ENCODE measurements at regions not wholly inside any gene's neighbourhood (a gene's known extent, or its start where the extent isn't known, plus 50 kb on each side); places are given as distances from the start of the nearest gene placed in this dataset.
"Not testable (repeated sequence)": the region's sequence is repeated elsewhere in the genome, so short reads cannot be mapped to it uniquely, and the experiment has no call there.

GRCh38 chr5:163162645-163163044, 274.8 kb upstream of the CCNG1 start:
- POLR2A ChIA-PET: no interaction called here
- DNase-seq (ENCODE audit: extremely low spot score): no peak
- TF ChIP-seq ZNF384 (IDR thresholded peaks at IDR 0.05): no peak
- CTCF ChIA-PET: no interaction called here

- CTCF ChIA-PET: no interaction called here
- TF ChIP-seq FOXM1 (IDR thresholded peaks at IDR 0.05; ENCODE audit: borderline replicate concordance) (no peak), LEF1 (IDR thresholded peaks at IDR 0.05; ENCODE audit: borderline replicate concordance) (no peak), BHLHE40 (IDR thresholded peaks at IDR 0.05; ENCODE audit: borderline replicate concordance) (no peak), FOXK2 (IDR thresholded peaks at IDR 0.05) (no peak), NFRKB (IDR thresholded peaks at IDR 0.05) (no peak), TARDBP (IDR thresholded peaks at IDR 0.05) (no peak), ELF4 (IDR thresholded peaks at IDR 0.05) (no peak), ARNT (IDR thresholded peaks at IDR 0.05) (no peak), ZNF384 (IDR thresholded peaks at IDR 0.05) (no peak), PKNOX1 (IDR thresholded peaks at IDR 0.05) (no peak), HDGF (IDR thresholded peaks at IDR 0.05; ENCODE audit: borderline replicate concordance) (no peak), SUZ12 (IDR thresholded peaks at IDR 0.05) (no peak)
- DNase-seq (ENCODE audit: extremely low spot score): no peak
- POLR2A ChIA-PET: no interaction called here
Observed at GRCh38 chr5:163163858-163164257, 273.5 kb upstream of the CCNG1 start.

DNA sequence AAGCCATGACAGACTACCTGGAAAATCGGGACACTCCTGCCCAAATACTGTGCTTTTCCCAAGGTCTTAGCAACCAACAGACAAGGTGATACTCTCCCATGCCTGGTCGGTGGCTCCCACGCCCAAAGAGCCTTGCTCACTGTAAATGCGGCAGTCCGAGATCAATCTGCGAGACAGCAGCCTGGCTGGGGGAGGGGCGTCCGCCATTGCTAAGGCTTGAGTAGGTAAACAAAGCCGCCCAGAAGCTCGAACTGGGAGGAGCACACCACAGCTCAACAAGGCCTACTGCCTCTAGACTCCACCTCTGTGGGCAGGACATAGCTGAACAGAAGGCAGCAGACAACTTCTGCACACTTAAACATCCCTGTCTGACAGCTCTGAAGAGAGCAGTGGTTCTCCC, 272.1 kb upstream of the CCNG1 start:
- TF ChIP-seq LEF1 (IDR thresholded peaks at IDR 0.05; ENCODE audit: borderline replicate concordance) (no peak), HDGF (IDR thresholded peaks at IDR 0.05; ENCODE audit: borderline replicate concordance) (no peak), L3MBTL2 (conservative IDR thresholded peaks at IDR 0.05) (no peak), PKNOX1 (IDR thresholded peaks at IDR 0.05) (no peak), BHLHE40 (IDR thresholded peaks at IDR 0.05; ENCODE audit: borderline replicate concordance) (no peak), SUZ12 (IDR thresholded peaks at IDR 0.05) (no peak), TARDBP (IDR thresholded peaks at IDR 0.05) (no peak)
- no peak for DNase-seq (ENCODE audit: extremely low spot score)
- ChIA-PET POLR2A (no interaction called here), CTCF (no interaction called here)

GRCh38 chr5:163170161-163170560, 267.2 kb upstream of the CCNG1 start:
- CTCF ChIA-PET; DNase-seq (ENCODE audit: extremely low spot score); POLR2A ChIA-PET: not testable (repeated sequence)

DNA sequence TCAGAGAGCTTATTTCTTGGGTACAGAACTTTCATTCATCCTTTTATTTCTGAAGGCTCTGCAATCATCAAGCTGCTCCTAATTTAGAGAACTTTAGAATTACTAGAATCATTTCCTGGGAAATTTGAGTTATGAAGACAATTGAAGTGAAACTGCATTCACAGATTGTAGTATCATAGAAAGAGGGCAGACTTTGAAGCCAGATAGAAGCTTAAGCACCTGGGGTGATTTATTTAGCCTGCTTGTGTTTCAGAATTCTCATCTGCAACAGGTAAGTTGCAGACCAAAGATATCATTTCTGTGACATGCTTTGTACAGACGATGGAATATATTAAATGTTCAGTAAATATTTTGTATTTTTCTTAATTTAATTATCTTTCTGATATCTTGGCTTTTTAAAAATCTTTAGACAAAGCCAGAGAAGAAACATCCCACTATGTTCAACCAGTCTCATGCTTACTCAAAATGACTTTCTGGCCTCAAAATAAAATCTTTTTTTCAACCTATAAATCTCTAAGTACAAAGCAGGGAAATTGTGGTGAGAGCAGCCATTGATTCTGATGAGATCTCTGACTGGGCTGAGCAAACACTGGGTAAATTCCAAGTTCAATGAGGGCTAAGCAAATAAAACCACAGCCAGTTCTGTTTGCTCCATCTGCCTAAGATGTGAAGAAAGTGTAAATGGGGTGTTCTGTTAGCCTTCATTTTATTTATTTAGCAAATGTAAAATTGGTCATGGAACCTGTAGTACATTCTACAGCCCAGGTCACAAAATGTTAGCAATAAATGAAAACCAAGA, 264.7 kb upstream of the CCNG1 start:
- no peak for DNase-seq (ENCODE audit: extremely low spot score)
- ChIA-PET CTCF (no interaction called here), POLR2A (no interaction called here)
- TF ChIP-seq FOXK2 (IDR thresholded peaks at IDR 0.05) (no peak), ELF4 (IDR thresholded peaks at IDR 0.05) (no peak), FOXM1 (IDR thresholded peaks at IDR 0.05; ENCODE audit: borderline replicate concordance) (no peak)

GRCh38 chr5:163177971-163178370, 259.4 kb upstream of the CCNG1 start:
- CTCF ChIA-PET: no interaction called here
- DNase-seq (ENCODE audit: extremely low spot score): no peak
- POLR2A ChIA-PET: no interaction called here
- TF ChIP-seq FOXK2 (IDR thresholded peaks at IDR 0.05) (no peak), ZNF384 (IDR thresholded peaks at IDR 0.05) (no peak), SUZ12 (IDR thresholded peaks at IDR 0.05) (no peak), L3MBTL2 (conservative IDR thresholded peaks at IDR 0.05) (no peak), FOXM1 (IDR thresholded peaks at IDR 0.05; ENCODE audit: borderline replicate concordance) (no peak), ARNT (IDR thresholded peaks at IDR 0.05) (no peak), TARDBP (IDR thresholded peaks at IDR 0.05) (no peak), PKNOX1 (IDR thresholded peaks at IDR 0.05) (no peak), LEF1 (IDR thresholded peaks at IDR 0.05; ENCODE audit: borderline replicate concordance) (no peak), NFRKB (IDR thresholded peaks at IDR 0.05) (no peak), FOXA1 (IDR thresholded peaks at IDR 0.05) (no peak)

DNA sequence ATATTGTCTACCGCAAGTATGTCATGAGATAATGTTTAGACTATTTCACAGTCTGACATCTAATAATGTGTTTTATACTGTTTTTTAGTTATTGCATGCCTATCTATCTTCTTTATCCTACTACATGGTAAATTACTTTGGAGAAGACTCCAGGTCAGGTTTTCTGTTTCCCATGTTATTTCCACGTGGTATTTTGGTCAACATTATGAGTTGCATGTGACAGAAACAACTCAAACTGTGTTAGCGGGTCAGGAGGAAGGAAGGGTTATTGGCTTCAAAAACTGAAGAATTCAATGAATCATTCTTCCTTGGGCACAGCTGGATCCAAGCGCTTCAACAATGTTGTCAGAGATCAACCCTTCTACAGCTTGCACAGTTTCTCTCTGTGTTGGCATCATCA, 252.1 kb upstream of the CCNG1 start:
- DNase-seq (ENCODE audit: extremely low spot score): no peak
- ChIA-PET POLR2A (no interaction called here), CTCF (no interaction called here)
- TF ChIP-seq FOXM1 (IDR thresholded peaks at IDR 0.05; ENCODE audit: borderline replicate concordance) (no peak), CTBP1 (IDR thresholded peaks at IDR 0.05; ENCODE audit: borderline replicate concordance) (no peak)

DNA sequence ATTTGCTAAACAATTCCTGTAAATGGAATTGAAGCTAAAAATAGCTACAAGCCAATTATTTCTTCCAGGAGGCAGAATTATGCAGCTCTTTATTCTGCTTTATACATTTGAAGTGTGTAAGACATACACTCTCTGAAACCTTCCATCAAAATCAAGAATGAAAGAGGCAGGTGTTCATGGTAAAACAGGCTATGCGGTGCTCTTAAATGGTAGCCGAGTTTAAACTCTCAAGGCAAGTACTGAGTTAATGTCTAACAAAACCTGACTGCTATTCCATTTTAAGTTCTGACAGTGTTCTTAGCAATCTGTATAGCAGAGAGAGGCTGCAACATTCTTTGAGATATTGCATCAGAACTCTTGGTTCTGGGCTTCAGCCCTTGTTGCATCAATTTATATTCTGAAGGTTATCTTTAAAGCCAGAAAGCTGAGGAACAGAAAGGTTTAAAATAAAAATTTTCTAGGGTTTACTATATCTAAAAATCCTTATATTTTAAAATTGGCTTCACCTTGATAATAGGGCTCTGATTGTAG, 248.3 kb upstream of the CCNG1 start:
- TF ChIP-seq NFRKB (IDR thresholded peaks at IDR 0.05): no peak
- TF ChIP-seq HDGF (IDR thresholded peaks at IDR 0.05; ENCODE audit: borderline replicate concordance): no peak
- TF ChIP-seq FOXM1 (IDR thresholded peaks at IDR 0.05; ENCODE audit: borderline replicate concordance): no peak
- no peak for TF ChIP-seq L3MBTL2 (conservative IDR thresholded peaks at IDR 0.05)
- TF ChIP-seq BHLHE40 (IDR thresholded peaks at IDR 0.05; ENCODE audit: borderline replicate concordance): no peak
- no peak for TF ChIP-seq SUZ12 (IDR thresholded peaks at IDR 0.05)
- TF ChIP-seq PKNOX1 (IDR thresholded peaks at IDR 0.05): no peak
- TF ChIP-seq SP1 (IDR thresholded peaks at IDR 0.05): no peak
- CTCF ChIA-PET: no interaction called here
- POLR2A ChIA-PET: no interaction called here
- no peak for DNase-seq (ENCODE audit: extremely low spot score)

Measured in HEK293T (cell line).